GM12878 (cell line): ENCODE measurements at regions not wholly inside any gene's neighbourhood (a gene's known extent, or its start where the extent isn't known, plus 50 kb on each side); places are given as distances from the start of the nearest gene placed in this dataset.

Experiments used
- ATAC-seq: fragments of 200-7000 bp; cut with Tn5 transposase; 3 replicates; pipeline ENCODE4 v1.9.1; 2020; ENCODE audit warnings: mild to moderate bottlenecking, moderate library complexity
- BruUV-seq: library from RNA; stranded (reverse); fragments of 400-500 nt; replicated peaks from 2 replicates; lab custom pipeline; 2021; lab: Mats Ljungman, UMichigan
- CTCF ChIA-PET: fragments of 300-600 bp; sonication (Branson Sonifier 250); formaldehyde crosslinking; extraction: SDS; loops from one replicate; lab custom pipeline; 2021; ENCODE audit warnings: inconsistent platforms; lab: Yijun Ruan, JAX
- POLR2A ChIA-PET: fragments of 350-600 bp; formaldehyde crosslinking; extraction: SDS; loops from one replicate; lab custom pipeline; 2021; ENCODE audit warnings: inconsistent platforms; lab: Charles Lee
- RAD21 ChIA-PET: fragments of 300-600 bp; sonication (Branson Sonifier 250); formaldehyde crosslinking; loops from one replicate; lab custom pipeline; 2023; ENCODE audit warnings: antibody characterized with exemption; ENCODE audit not compliant: unreplicated experiment; lab: Charles Lee
- SMC1A ChIA-PET: fragments of 300-600 bp; sonication (Branson Sonifier 250); formaldehyde crosslinking; loops from one replicate; lab custom pipeline; 2023; ENCODE audit not compliant: unreplicated experiment, uncharacterized antibody; lab: Charles Lee
- DNase-seq: peaks from one replicate; pipeline ENCODE4 v3.0.0-alpha.2; 2011; ENCODE audit warnings: low read depth, low spot score
- FAIRE-seq: peaks from 3 replicates; lab custom pipeline; 2011; peaks lifted over from hg19 to GRCh38; lab: Jason Lieb, UNC
- H2AFZ ChIP-seq: 2 replicates; pipeline ENCODE4 v1.6.0; 2011; ENCODE audit warnings: low read depth, low read length, control low read depth; ENCODE audit not compliant: control insufficient read depth
- H3K27ac ChIP-seq: 2 replicates; pipeline ENCODE4 v1.5.1; 2011; ENCODE audit warnings: control low read depth; ENCODE audit not compliant: control insufficient read depth, insufficient read depth
- H3K27me3 ChIP-seq, 2 experiments: replicated peaks in 1 of 2; 2 replicates each; pipeline versions ENCODE4 v1.6.0 to v1.6.1; 2011; ENCODE audit warnings: low read length in 1 of 2; ENCODE audit not compliant: control insufficient read depth in 2 of 2, insufficient read depth in 2 of 2
- H3K36me3 ChIP-seq, 2 experiments: 2 replicates each; pipeline ENCODE4 v1.5.1; 2011; ENCODE audit warnings: low read length in 1 of 2; ENCODE audit not compliant: control insufficient read depth in 2 of 2, insufficient read depth in 2 of 2
- H3K4me1 ChIP-seq: 2 replicates; pipeline ENCODE4 v1.6.1; 2011; ENCODE audit warnings: mild to moderate bottlenecking, low read length, moderate library complexity, mixed read lengths; ENCODE audit not compliant: control insufficient read depth, insufficient read depth
- H3K4me2 ChIP-seq: 2 replicates; pipeline ENCODE4 v1.6.0; 2011; ENCODE audit warnings: control low read depth; ENCODE audit not compliant: control insufficient read depth, insufficient read depth
- H3K4me3 ChIP-seq: fragments of 200-600 bp; sonication (generic); 2 replicates; pipeline ENCODE4 v1.5.1; 2016
- H3K79me2 ChIP-seq: 2 replicates; pipeline ENCODE4 v1.6.0; 2011; ENCODE audit warnings: low read length; ENCODE audit not compliant: control insufficient read depth, insufficient read depth
- H3K9ac ChIP-seq: 2 replicates; pipeline ENCODE4 v1.8.0; 2011; ENCODE audit warnings: low read length, control low read depth, mixed read lengths; ENCODE audit not compliant: control insufficient read depth, insufficient read depth
- H3K9me3 ChIP-seq: replicated peaks from 3 replicates; pipeline ENCODE4 v1.5.1; 2011; ENCODE audit warnings: mild to moderate bottlenecking, low read length; ENCODE audit not compliant: control insufficient read depth, insufficient read depth
- H4K20me1 ChIP-seq: 2 replicates; pipeline ENCODE4 v1.6.0; 2011; ENCODE audit not compliant: control insufficient read depth, insufficient read depth
- ASH2L ChIP-seq: fragments of 300-600, 200-600 bp; sonication (generic); IDR thresholded peaks from 2 replicates; pipeline ENCODE4 v1.6.1; 2017; ENCODE audit warnings: low read depth, mild to moderate bottlenecking, borderline replicate concordance
- CBFB ChIP-seq: IDR thresholded peaks from 2 replicates; pipeline ENCODE4 v1.6.1; 2016; ENCODE audit warnings: antibody characterized with exemption, low read depth
- EED ChIP-seq: sonication (generic); IDR thresholded peaks from 2 replicates; pipeline ENCODE4 v1.6.1; 2016; ENCODE audit warnings: antibody characterized with exemption, low read depth
- IKZF1 ChIP-seq: fragments of 450-650 bp; conservative IDR thresholded peaks from 2 replicates; pipeline ENCODE4 v1.6.1; 2017; ENCODE audit warnings: antibody characterized with exemption, mild to moderate bottlenecking
- MEF2B ChIP-seq: fragments of 450-650 bp; IDR thresholded peaks from 2 replicates; pipeline ENCODE4 v1.6.1; 2018; ENCODE audit warnings: mild to moderate bottlenecking, moderate library complexity; ENCODE audit not compliant: partially characterized antibody, poor library complexity, severe bottlenecking
- MTA3 ChIP-seq: IDR thresholded peaks from 2 replicates; pipeline ENCODE4 v1.6.1; 2012; ENCODE audit warnings: low read length, inconsistent platforms, borderline replicate concordance
- NFIC ChIP-seq: IDR thresholded peaks from 2 replicates; pipeline ENCODE4 v1.6.1; 2012; ENCODE audit warnings: low read depth, mild to moderate bottlenecking, inconsistent platforms, low read length, moderate library complexity
- POLR2A ChIP-seq: IDR thresholded peaks from 2 replicates; pipeline ENCODE4 v1.6.1; 2011; ENCODE audit warnings: low read depth, mild to moderate bottlenecking, low read length
- SREBF2 ChIP-seq: IDR thresholded peaks from 2 replicates; pipeline ENCODE4 v1.6.1; 2012; ENCODE audit warnings: mild to moderate bottlenecking, low read length
- STAT3 ChIP-seq: IDR thresholded peaks from 2 replicates; pipeline ENCODE4 v1.6.1; 2011; ENCODE audit warnings: low read depth, low read length, improper control_type of control experiment
- SUZ12 ChIP-seq: fragments of 200-600 bp; sonication (generic); IDR thresholded peaks from one replicate; pipeline ENCODE4 v1.6.1; 2018; ENCODE audit warnings: antibody characterized with exemption, mild to moderate bottlenecking; ENCODE audit not compliant: unreplicated experiment
- TAF1 ChIP-seq: IDR thresholded peaks from 2 replicates; pipeline ENCODE4 v1.6.1; 2011; ENCODE audit warnings: mild to moderate bottlenecking, low read depth, low read length, borderline replicate concordance
- ZNF384 ChIP-seq: IDR thresholded peaks from 2 replicates; pipeline ENCODE4 v1.6.1; 2012; ENCODE audit warnings: low read depth, mild to moderate bottlenecking, low read length, improper control_type of control experiment, borderline replicate concordance
- WGBS: methylation state at CpG from one replicate; pipeline ENCODE4 v1.1.6; 2016; ENCODE audit warnings: low lambda C conversion rate; ENCODE audit not compliant: insufficient replicate concordance, insufficient coverage; ENCODE audit errors: missing lambda C conversion rate; 5-methylcytosine and 5-hydroxymethylcytosine counted together
- in situ Hi-C: fragments of 300-500 bp; cut with MboI; formaldehyde crosslinking; loops from 9 replicates; pipeline ENCODE4 v1.14.3; 2018; ENCODE audit warnings: mixed read lengths
- intact Hi-C: fragments of 100-400 bp; cut with micrococcal nuclease; formaldehyde crosslinking; loops from one replicate; pipeline ENCODE4 v1.14.2; 2022; ENCODE audit not compliant: unreplicated experiment

DNA sequence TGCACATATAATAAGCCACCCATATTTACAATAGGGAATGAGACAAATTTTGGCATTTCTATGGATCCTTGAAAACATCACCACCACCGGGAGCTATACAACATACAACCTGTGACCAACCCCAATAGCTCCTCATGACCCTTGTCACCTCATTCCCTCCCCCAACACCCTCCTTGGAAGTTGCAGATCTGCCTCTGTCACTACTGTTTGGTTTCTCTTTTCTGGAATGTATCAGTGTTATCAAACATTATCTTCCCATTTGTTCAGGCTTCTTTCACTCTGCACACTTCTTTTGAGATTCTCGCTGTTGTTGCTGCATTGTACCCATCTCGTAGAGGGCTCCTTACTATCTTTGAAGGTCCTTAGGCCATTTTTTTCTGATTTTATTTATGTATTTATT is 75.6 kb downstream of the ZNF280B start:
- WGBS: 46% methylated on average over 3 of the region's 3 CpGs

DNA sequence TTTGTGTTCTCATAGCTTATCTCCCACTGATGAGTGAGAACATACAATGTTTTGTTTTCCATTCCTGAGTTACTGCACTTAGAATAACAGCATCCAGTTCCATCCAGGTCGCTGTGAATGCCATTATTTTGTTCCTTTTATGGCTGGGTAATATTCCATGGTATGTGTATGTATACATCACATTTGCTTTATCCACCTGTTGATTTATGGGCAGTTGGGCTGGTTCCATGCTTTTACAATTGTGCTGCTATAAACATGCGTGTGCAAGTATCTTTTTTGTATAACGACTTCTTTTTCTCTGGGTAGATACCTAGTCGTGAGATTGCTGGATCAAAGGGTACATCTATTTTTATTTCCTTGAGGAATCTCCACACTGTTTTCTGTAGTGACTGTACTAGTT is 74.8 kb downstream of the ZNF280B start:
- FAIRE-seq (no peak), ATAC-seq (no peak), DNase-seq (no peak)
- Histone ChIP-seq H3K9me3 (no peaks in the 10 kb centered on the region), H2AFZ (no peak overlapping the region), H3K36me3 (no peaks in the 10 kb centered on the region), H3K4me1 (no peaks in the 10 kb centered on the region), H3K4me3 (no peak overlapping the region), H3K9ac (no peak overlapping the region), H3K4me2 (no peak overlapping the region), H4K20me1 (no peaks in the 10 kb centered on the region), H3K27me3 (no peaks in the 10 kb centered on the region), H3K27ac (no peak overlapping the region), H3K79me2 (no peaks in the 10 kb centered on the region)
- WGBS: 29% methylated on average over 4 of the region's 4 CpGs
- in situ Hi-C loops (no loop called here), intact Hi-C loops (no loop called here)
- CTCF ChIA-PET: interaction anchor here (1.3 to 6.6 kb wide), 2 partner anchors 28 to 143 kb away, joined by 3 to 75 read pairs; no protein-coding TSS in a partner anchor
- SMC1A ChIA-PET: no interaction called here
- POLR2A ChIA-PET: no interaction called here
- RAD21 ChIA-PET: no interaction called here
- no TSS peak for BruUV-seq
- no peak for TF ChIP-seq IKZF1
- no peak for TF ChIP-seq CBFB
- TF ChIP-seq EED: no peak
- TF ChIP-seq MEF2B: no peak
- TF ChIP-seq STAT3: no peak
- no peak for TF ChIP-seq MTA3

More for the DNA sequence above, 75.6 kb downstream of the ZNF280B start:
- in situ Hi-C loops: no loop called here
- no peak overlapping the region for H2AFZ ChIP-seq
- no peak overlapping the region for H3K4me2 ChIP-seq
- no peak overlapping the region for H3K9ac ChIP-seq
- no peaks in the 10 kb centered on the region for H3K27me3 ChIP-seq
- intact Hi-C loops: no loop called here
- no peaks in the 10 kb centered on the region for H3K9me3 ChIP-seq
- SMC1A ChIA-PET: interaction anchor here (1.3 to 4.8 kb wide), 2 partner anchors 18 to 31 kb away, joined by 3 to 53 read pairs; no protein-coding TSS in a partner anchor
- CTCF ChIA-PET: interaction anchor here (0.8 to 6.6 kb wide), 3 partner anchors 29 to 144 kb away, joined by 3 to 75 read pairs (median 3); no protein-coding TSS in a partner anchor
- POLR2A ChIA-PET: no interaction called here
- no peak for DNase-seq
- H3K79me2 ChIP-seq: no peaks in the 10 kb centered on the region
- no peak overlapping the region for H3K4me3 ChIP-seq
- H3K4me1 ChIP-seq: no peaks in the 10 kb centered on the region
- H3K36me3 ChIP-seq: no peaks in the 10 kb centered on the region
- no peak overlapping the region for H3K27ac ChIP-seq
- no peaks in the 10 kb centered on the region for H4K20me1 ChIP-seq
- no peak for FAIRE-seq
- no TSS peak for BruUV-seq
- TF ChIP-seq SREBF2: no peak
- no peak for TF ChIP-seq ASH2L
- no peak for TF ChIP-seq SUZ12
- no peak for TF ChIP-seq NFIC
- no peak for TF ChIP-seq POLR2A
- no peak for TF ChIP-seq TAF1
- no peak for TF ChIP-seq ZNF384
- ATAC-seq: no peak
- RAD21 ChIA-PET: interaction anchor here (1.8 to 3.3 kb wide), 3 partner anchors 10 to 30 kb away, joined by 8 to 21 read pairs (median 12); no protein-coding TSS in a partner anchor
